CD14-positive monocyte (primary cell): ENCODE measurements at regions not wholly inside any gene's neighbourhood (a gene's known extent, or its start where the extent isn't known, plus 50 kb on each side); places are given as distances from the start of the nearest gene placed in this dataset.

Experiments
- DNase-seq, 3 donors: peaks; one replicate each; pipeline ENCODE4 v3.0.0-alpha.2; 2011 to 2022
- H2AFZ ChIP-seq: 2 replicates; pipeline ENCODE4 v1.6.0; 2012; ENCODE audit warnings: mild to moderate bottlenecking, low read depth, low read length, inconsistent platforms; ENCODE audit not compliant: insufficient read depth, poor library complexity, severe bottlenecking
- H3K27ac ChIP-seq, 2 donors: 1 replicate in 1 of 2; 2 replicates in 1 of 2; pipeline ENCODE4 v1.5.1; 2012 to 2013; ENCODE audit warnings: low read length in 2 of 2, control low read depth in 1 of 2, inconsistent platforms in 1 of 2, low read depth in 1 of 2, mild to moderate bottlenecking in 1 of 2
- H3K27me3 ChIP-seq, 2 donors: one replicate each; pipeline versions ENCODE4 v1.6.0 to v1.6.1; 2011 to 2013; ENCODE audit warnings: low read length in 2 of 2; ENCODE audit not compliant: control insufficient read depth in 2 of 2, insufficient read depth in 2 of 2
- H3K36me3 ChIP-seq, 2 donors: replicated peaks in 1 of 2; 1 replicate in 1 of 2; 2 replicates in 1 of 2; pipeline versions ENCODE4 v1.5.1 to v1.6.1; 2012 to 2013; ENCODE audit warnings: low read length in 2 of 2, control low read depth in 1 of 2, inconsistent platforms in 1 of 2, mild to moderate bottlenecking in 1 of 2; ENCODE audit not compliant: insufficient read depth in 2 of 2, control insufficient read depth in 1 of 2
- H3K4me1 ChIP-seq, 2 donors: 1 replicate in 1 of 2; 2 replicates in 1 of 2; pipeline versions ENCODE4 v1.5.1 to v1.6.1; 2012 to 2013; ENCODE audit warnings: low read length in 2 of 2, control low read depth in 1 of 2, inconsistent platforms in 1 of 2, mild to moderate bottlenecking in 1 of 2, moderate library complexity in 1 of 2; ENCODE audit not compliant: insufficient read depth in 2 of 2, control insufficient read depth in 1 of 2
- H3K4me2 ChIP-seq: replicated peaks from 2 replicates; pipeline ENCODE3; 2012; ENCODE audit warnings: low read length, moderate library complexity, mild to moderate bottlenecking; ENCODE audit not compliant: poor library complexity, severe bottlenecking; ENCODE audit errors: extremely low read depth
- H3K4me3 ChIP-seq, 3 experiments: fragments of 200-600 bp in 1 of 3; sonication (generic) in 1 of 3; replicated peaks in 1 of 3; 1 replicate in 2 of 3; 2 replicates in 1 of 3; pipeline ENCODE4 v1.5.1; 2011 to 2013; ENCODE audit warnings: low read length in 3 of 3, mild to moderate bottlenecking in 3 of 3, control low read depth in 2 of 3, low read depth in 2 of 3, inconsistent platforms in 1 of 3, moderate library complexity in 1 of 3
- H3K79me2 ChIP-seq: 2 replicates; pipeline ENCODE4 v1.6.0; 2012; ENCODE audit warnings: mild to moderate bottlenecking, control low read depth, inconsistent platforms, low read length, moderate library complexity; ENCODE audit not compliant: insufficient read depth
- H3K9ac ChIP-seq: 2 replicates; pipeline ENCODE4 v1.6.0; 2017; ENCODE audit warnings: low read length, mild to moderate bottlenecking; ENCODE audit not compliant: insufficient read depth, poor library complexity, severe bottlenecking
- H3K9me3 ChIP-seq, 2 donors: replicated peaks in 1 of 2; 1 replicate in 1 of 2; 2 replicates in 1 of 2; pipeline versions ENCODE4 v1.5.1 to v1.6.1; 2012 to 2013; ENCODE audit warnings: low read length in 2 of 2, control low read depth in 1 of 2; ENCODE audit not compliant: control insufficient read depth in 1 of 2, insufficient read depth in 1 of 2
- H4K20me1 ChIP-seq: 2 replicates; pipeline ENCODE4 v1.6.0; 2012; ENCODE audit warnings: mild to moderate bottlenecking, low read length, control low read depth, moderate library complexity; ENCODE audit not compliant: insufficient read depth
- H3K27ac Mint-ChIP-seq, 7 donors: one replicate each; pipeline ENCODE4 v1.8.0; 2020; ENCODE audit warnings: mild to moderate bottlenecking in 7 of 7, mixed read lengths in 7 of 7, moderate library complexity in 6 of 7, inconsistent platforms in 2 of 7
- H3K27me3 Mint-ChIP-seq, 3 donors: one replicate each; pipeline ENCODE4 v1.8.0; 2021 to 2022; ENCODE audit warnings: low read depth in 3 of 3, mild to moderate bottlenecking in 3 of 3, mixed read lengths in 3 of 3, moderate library complexity in 3 of 3, inconsistent platforms in 1 of 3
- H3K36me3 Mint-ChIP-seq, 2 donors: one replicate each; pipeline ENCODE4 v1.8.0; 2020; ENCODE audit warnings: mixed read lengths in 2 of 2, inconsistent platforms in 1 of 2, mild to moderate bottlenecking in 1 of 2
- H3K4me1 Mint-ChIP-seq: one replicate; pipeline ENCODE4 v1.8.0; 2020; ENCODE audit warnings: mild to moderate bottlenecking, mixed read lengths
- H3K4me3 Mint-ChIP-seq, 2 donors: one replicate each; pipeline ENCODE4 v1.8.0; 2020; ENCODE audit warnings: mild to moderate bottlenecking in 2 of 2, mixed read lengths in 2 of 2, moderate library complexity in 1 of 2
- H3K9me3 Mint-ChIP-seq, 7 donors: one replicate each; pipeline ENCODE4 v1.8.0; 2020 to 2022; ENCODE audit warnings: mixed read lengths in 7 of 7, mild to moderate bottlenecking in 6 of 7, moderate library complexity in 6 of 7, inconsistent platforms in 2 of 7
- CTCF ChIP-seq: fragments of 200-600 bp; IDR thresholded peaks from one replicate; pipeline ENCODE4 v1.8.0; 2022; ENCODE audit warnings: antibody characterized with exemption, mild to moderate bottlenecking
- WGBS: methylation state at CpG from one replicate; pipeline ENCODE4 v1.1.5; 2013; ENCODE audit warnings: missing lambda C conversion rate; ENCODE audit not compliant: insufficient coverage; 5-methylcytosine and 5-hydroxymethylcytosine counted together
- intact Hi-C, 2 donors: fragments of 100-400 bp; cut with micrococcal nuclease; formaldehyde crosslinking; loops; one replicate each; pipeline versions ENCODE4 v1.15.0 to v1.15.1; 2023

GRCh38 chr5:60370508-60370907 is 329.5 kb downstream of the DEPDC1B start:
- H3K4me1 Mint-ChIP-seq: no peaks in the 10 kb centered on the region
- H3K79me2 ChIP-seq: no peaks in the 10 kb centered on the region
- peaks cover 1 to 16% (median 8%) of the 10 kb centered on the region in 7 donors for H3K9me3 Mint-ChIP-seq

DNA sequence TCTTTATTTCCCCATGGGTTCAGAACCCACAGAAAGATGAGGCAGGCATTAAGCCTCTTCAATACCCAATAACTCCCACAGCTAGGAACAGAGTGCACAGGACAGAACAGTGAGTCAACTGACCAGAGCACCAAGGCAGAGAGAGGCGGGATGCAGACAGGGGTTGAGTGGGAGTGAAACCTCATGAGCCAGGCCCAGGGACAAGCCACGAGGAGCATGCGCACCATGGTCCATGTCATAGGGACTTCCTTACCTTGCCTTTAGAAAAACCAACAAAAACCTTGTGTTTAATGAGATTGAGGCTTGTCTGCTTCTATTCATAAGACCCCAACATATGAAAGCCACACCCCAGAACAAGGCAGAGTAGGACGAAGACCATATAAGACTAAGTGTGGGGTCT is 330.6 kb downstream of the DEPDC1B start:
- Histone ChIP-seq H3K4me1 (no peaks in the 10 kb centered on the region), H3K79me2 (no peaks in the 10 kb centered on the region), H3K27me3 (no peaks in the 10 kb centered on the region), H3K4me3 (no peak overlapping the region), H2AFZ (no peak overlapping the region), H3K27ac (no peak overlapping the region), H3K9ac (no peak overlapping the region), H3K36me3 (no peaks in the 10 kb centered on the region), H3K9me3 (peaks cover 0 to 6% of the 10 kb centered on the region in 2 donors), H3K4me2 (no peak overlapping the region), H4K20me1 (no peaks in the 10 kb centered on the region)
- Mint-ChIP-seq H3K4me3 (no peak overlapping the region), H3K4me1 (no peaks in the 10 kb centered on the region), H3K36me3 (peaks cover 0 to 4% of the 10 kb centered on the region in 2 donors), H3K27me3 (peaks cover 1 to 7% (median 2%) of the 10 kb centered on the region in 3 donors), H3K9me3 (peaks cover 1 to 15% (median 8%) of the 10 kb centered on the region in 7 donors), H3K27ac (peak overlapping the region in 1 of 7 donors; percentile 61)
- WGBS: 100% methylated on average over 1 of the region's 4 CpGs
- no peak for TF ChIP-seq CTCF
- DNase-seq: no peak
- intact Hi-C loops: no loop called here

More at GRCh38 chr5:60370508-60370907, 329.5 kb downstream of the DEPDC1B start:
- H3K27ac Mint-ChIP-seq: no peak overlapping the region
- whole genome bisulfite sequencing: no CpG with 5 or more reads among the region's 5 CpGs
- peaks cover 0 to 4% of the 10 kb centered on the region in 2 donors for H3K36me3 Mint-ChIP-seq
- no peak for DNase-seq
- H3K36me3 ChIP-seq: no peaks in the 10 kb centered on the region
- no peaks in the 10 kb centered on the region for H3K4me1 ChIP-seq
- H3K4me2 ChIP-seq: no peak overlapping the region
- H3K4me3 Mint-ChIP-seq: no peak overlapping the region
- peaks cover 1 to 7% (median 2%) of the 10 kb centered on the region in 3 donors for H3K27me3 Mint-ChIP-seq
- intact Hi-C loops: no loop called here
- H3K27me3 ChIP-seq: no peaks in the 10 kb centered on the region
- no peak overlapping the region for H2AFZ ChIP-seq
- no peak overlapping the region for H3K9ac ChIP-seq
- no peak overlapping the region for H3K4me3 ChIP-seq
- no peaks in the 10 kb centered on the region for H4K20me1 ChIP-seq
- H3K9me3 ChIP-seq: peaks cover 0 to 6% of the 10 kb centered on the region in 2 donors
- H3K27ac ChIP-seq: no peak overlapping the region
- TF ChIP-seq CTCF: no peak
